ENCODE measurements at regions not wholly inside any gene's neighbourhood (a gene's known extent, or its start where the extent isn't known, plus 50 kb on each side); places are given as distances from the start of the nearest gene placed in this dataset.

DNA sequence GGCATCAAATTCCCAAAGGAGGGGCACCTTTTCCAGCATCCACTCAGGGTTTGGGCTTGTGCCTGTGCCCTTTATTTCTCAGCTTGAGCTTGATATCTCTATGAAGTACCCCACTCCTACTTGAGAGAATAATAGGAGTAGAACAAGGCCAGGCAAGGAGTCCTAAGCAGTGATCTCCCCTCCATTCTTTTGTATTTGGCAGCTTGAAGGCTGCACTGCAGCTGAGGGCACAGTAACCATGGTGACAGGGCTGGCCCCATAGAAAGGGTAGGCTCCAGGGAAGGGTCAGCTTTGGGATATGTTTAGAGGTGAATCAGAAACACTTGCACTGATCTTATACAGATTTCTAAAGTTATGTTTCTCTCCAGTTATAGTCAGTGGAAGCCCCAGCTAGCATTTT is 145.4 kb upstream of the SLC24A5 start:
- DNase-seq (ENCODE audit: low spot score): no peak
- CTCF ChIA-PET: interaction anchor here (0.7 to 1.1 kb wide), 2 partner anchors 13 to 62 kb away, joined by 3 to 5 read pairs; no protein-coding TSS in a partner anchor
- peak; percentile 47 for ATAC-seq

GRCh38 chr15:47983533-47983932 is 137.3 kb upstream of the SLC24A5 start:
- H3K4me3 Mint-ChIP-seq: no peak overlapping the region
- ChIA-PET POLR2A (interaction anchor here (0.6 kb wide), 1 partner anchor 14 kb away, joined by 3 read pairs; no protein-coding TSS in a partner anchor), CTCF (interaction anchor here (0.6 to 1.7 kb wide), 6 partner anchors 71 to 788 kb away, joined by 3 to 9 read pairs (median 6); no protein-coding TSS in a partner anchor)
- H3K4me1 Mint-ChIP-seq: peaks cover 8% of the 10 kb centered on the region
- H3K36me3 Mint-ChIP-seq: no peaks in the 10 kb centered on the region
- ATAC-seq (no peak), DNase-seq (ENCODE audit: low spot score) (no peak)
- H3K9me3 Mint-ChIP-seq: peaks cover 5% of the 10 kb centered on the region
- no peaks in the 10 kb centered on the region for H3K27me3 Mint-ChIP-seq (ENCODE audit: low read depth)
- no peak overlapping the region for H3K27ac Mint-ChIP-seq
- TF ChIP-seq GABPB1 (CRISPR knock-in tag; IDR thresholded peaks at IDR 0.05): no peak
- TF ChIP-seq ZNF263 (CRISPR knock-in tag; IDR thresholded peaks at IDR 0.05; ENCODE audit: low read depth): no peak
- no peak for TF ChIP-seq ATF1 (CRISPR knock-in tag; IDR thresholded peaks at IDR 0.05)
- no peak for TF ChIP-seq FOXJ3 (CRISPR knock-in tag; IDR thresholded peaks at IDR 0.05; ENCODE audit: borderline replicate concordance)
- no peak for TF ChIP-seq TP53 (CRISPR knock-in tag; IDR thresholded peaks at IDR 0.05)
- no peak for TF ChIP-seq NR3C1 (CRISPR knock-in tag; conservative IDR thresholded peaks at IDR 0.05; ENCODE audit: low read depth)
- no peak for TF ChIP-seq NFATC4 (CRISPR knock-in tag; IDR thresholded peaks at IDR 0.05)
- no peak for TF ChIP-seq ZNF671 (CRISPR knock-in tag; IDR thresholded peaks at IDR 0.05)
- no peak for TF ChIP-seq IRF2 (CRISPR knock-in tag; IDR thresholded peaks at IDR 0.05; ENCODE audit: borderline replicate concordance, low read depth)
- no peak for TF ChIP-seq MXD4 (CRISPR knock-in tag; IDR thresholded peaks at IDR 0.05; ENCODE audit: borderline replicate concordance)
- no peak for TF ChIP-seq FOXP1 (CRISPR knock-in tag; IDR thresholded peaks at IDR 0.05; ENCODE audit: borderline replicate concordance)

More for the DNA sequence above, 145.4 kb upstream of the SLC24A5 start:
- H3K36me3 Mint-ChIP-seq: no peaks in the 10 kb centered on the region
- no peak overlapping the region for H3K27ac Mint-ChIP-seq
- POLR2A ChIA-PET: no interaction called here
- no peak overlapping the region for H3K4me3 Mint-ChIP-seq
- no peaks in the 10 kb centered on the region for H3K27me3 Mint-ChIP-seq (ENCODE audit: low read depth)
- no peak for TF ChIP-seq TEAD4 (CRISPR knock-in tag; IDR thresholded peaks at IDR 0.05)
- TF ChIP-seq PREB (CRISPR knock-in tag; IDR thresholded peaks at IDR 0.05; ENCODE audit: borderline replicate concordance): no peak
- TF ChIP-seq, protein P1, sequence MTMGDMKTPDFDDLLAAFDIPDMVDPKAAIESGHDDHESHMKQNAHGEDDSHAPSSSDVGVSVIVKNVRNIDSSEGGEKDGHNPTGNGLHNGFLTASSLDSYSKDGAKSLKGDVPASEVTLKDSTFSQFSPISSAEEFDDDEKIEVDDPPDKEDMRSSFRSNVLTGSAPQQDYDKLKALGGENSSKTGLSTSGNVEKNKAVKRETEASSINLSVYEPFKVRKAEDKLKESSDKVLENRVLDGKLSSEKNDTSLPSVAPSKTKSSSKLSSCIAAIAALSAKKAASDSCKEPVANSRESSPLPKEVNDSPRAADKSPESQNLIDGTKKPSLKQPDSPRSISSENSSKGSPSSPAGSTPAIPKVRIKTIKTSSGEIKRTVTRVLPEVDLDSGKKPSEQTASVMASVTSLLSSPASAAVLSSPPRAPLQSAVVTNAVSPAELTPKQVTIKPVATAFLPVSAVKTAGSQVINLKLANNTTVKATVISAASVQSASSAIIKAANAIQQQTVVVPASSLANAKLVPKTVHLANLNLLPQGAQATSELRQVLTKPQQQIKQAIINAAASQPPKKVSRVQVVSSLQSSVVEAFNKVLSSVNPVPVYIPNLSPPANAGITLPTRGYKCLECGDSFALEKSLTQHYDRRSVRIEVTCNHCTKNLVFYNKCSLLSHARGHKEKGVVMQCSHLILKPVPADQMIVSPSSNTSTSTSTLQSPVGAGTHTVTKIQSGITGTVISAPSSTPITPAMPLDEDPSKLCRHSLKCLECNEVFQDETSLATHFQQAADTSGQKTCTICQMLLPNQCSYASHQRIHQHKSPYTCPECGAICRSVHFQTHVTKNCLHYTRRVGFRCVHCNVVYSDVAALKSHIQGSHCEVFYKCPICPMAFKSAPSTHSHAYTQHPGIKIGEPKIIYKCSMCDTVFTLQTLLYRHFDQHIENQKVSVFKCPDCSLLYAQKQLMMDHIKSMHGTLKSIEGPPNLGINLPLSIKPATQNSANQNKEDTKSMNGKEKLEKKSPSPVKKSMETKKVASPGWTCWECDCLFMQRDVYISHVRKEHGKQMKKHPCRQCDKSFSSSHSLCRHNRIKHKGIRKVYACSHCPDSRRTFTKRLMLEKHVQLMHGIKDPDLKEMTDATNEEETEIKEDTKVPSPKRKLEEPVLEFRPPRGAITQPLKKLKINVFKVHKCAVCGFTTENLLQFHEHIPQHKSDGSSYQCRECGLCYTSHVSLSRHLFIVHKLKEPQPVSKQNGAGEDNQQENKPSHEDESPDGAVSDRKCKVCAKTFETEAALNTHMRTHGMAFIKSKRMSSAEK (CRISPR knock-in tag; IDR thresholded peaks at IDR 0.05; ENCODE audit: borderline replicate concordance): no peak
- TF ChIP-seq, protein P2, sequence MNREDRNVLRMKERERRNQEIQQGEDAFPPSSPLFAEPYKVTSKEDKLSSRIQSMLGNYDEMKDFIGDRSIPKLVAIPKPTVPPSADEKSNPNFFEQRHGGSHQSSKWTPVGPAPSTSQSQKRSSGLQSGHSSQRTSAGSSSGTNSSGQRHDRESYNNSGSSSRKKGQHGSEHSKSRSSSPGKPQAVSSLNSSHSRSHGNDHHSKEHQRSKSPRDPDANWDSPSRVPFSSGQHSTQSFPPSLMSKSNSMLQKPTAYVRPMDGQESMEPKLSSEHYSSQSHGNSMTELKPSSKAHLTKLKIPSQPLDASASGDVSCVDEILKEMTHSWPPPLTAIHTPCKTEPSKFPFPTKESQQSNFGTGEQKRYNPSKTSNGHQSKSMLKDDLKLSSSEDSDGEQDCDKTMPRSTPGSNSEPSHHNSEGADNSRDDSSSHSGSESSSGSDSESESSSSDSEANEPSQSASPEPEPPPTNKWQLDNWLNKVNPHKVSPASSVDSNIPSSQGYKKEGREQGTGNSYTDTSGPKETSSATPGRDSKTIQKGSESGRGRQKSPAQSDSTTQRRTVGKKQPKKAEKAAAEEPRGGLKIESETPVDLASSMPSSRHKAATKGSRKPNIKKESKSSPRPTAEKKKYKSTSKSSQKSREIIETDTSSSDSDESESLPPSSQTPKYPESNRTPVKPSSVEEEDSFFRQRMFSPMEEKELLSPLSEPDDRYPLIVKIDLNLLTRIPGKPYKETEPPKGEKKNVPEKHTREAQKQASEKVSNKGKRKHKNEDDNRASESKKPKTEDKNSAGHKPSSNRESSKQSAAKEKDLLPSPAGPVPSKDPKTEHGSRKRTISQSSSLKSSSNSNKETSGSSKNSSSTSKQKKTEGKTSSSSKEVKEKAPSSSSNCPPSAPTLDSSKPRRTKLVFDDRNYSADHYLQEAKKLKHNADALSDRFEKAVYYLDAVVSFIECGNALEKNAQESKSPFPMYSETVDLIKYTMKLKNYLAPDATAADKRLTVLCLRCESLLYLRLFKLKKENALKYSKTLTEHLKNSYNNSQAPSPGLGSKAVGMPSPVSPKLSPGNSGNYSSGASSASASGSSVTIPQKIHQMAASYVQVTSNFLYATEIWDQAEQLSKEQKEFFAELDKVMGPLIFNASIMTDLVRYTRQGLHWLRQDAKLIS (CRISPR knock-in tag; IDR thresholded peaks at IDR 0.05; ENCODE audit: borderline replicate concordance): no peak
- TF ChIP-seq PRRX2 (CRISPR knock-in tag; IDR thresholded peaks at IDR 0.05): no peak
- no peak for TF ChIP-seq USF2 (CRISPR knock-in tag; IDR thresholded peaks at IDR 0.05)
- no peak for TF ChIP-seq FOXJ3 (CRISPR knock-in tag; IDR thresholded peaks at IDR 0.05; ENCODE audit: borderline replicate concordance)
- 0 out of 2 replicates have a peak, but pooled peaks cover 5% of the 10 kb centered on the region for H3K4me1 Mint-ChIP-seq
- peaks cover 10% of the 10 kb centered on the region for H3K9me3 Mint-ChIP-seq
